HEK293 (cell line): ENCODE measurements at regions not wholly inside any gene's neighbourhood (a gene's known extent, or its start where the extent isn't known, plus 50 kb on each side); places are given as distances from the start of the nearest gene placed in this dataset.

Source experiments
- CTCF ChIA-PET: fragments of 350-600 bp; formaldehyde crosslinking; extraction: SDS; loops from one replicate; lab custom pipeline; 2021; ENCODE audit warnings: antibody characterized with exemption; lab: Yijun Ruan, JAX
- POLR2A ChIA-PET: fragments of 300-600 bp; formaldehyde crosslinking; extraction: SDS; loops from one replicate; lab custom pipeline; 2020; ENCODE audit warnings: antibody characterized with exemption, inconsistent platforms; lab: Yijun Ruan, JAX
- H3K27ac ChIP-seq: fragments of 200-500 bp; sonication (Bioruptor generic); 2 replicates; pipeline ENCODE4 v1.5.1; 2014; ENCODE audit warnings: low read depth, low read length, control low read depth, inconsistent platforms; ENCODE audit errors: extremely low read depth
- H3K36me3 ChIP-seq, 2 experiments: fragments of 200-500 bp in 1 of 2; sonication (Bioruptor generic) in 1 of 2; 1 replicate in 1 of 2; 2 replicates in 1 of 2; pipeline ENCODE4 v1.5.1; 2014 to 2017; ENCODE audit warnings: inconsistent platforms in 2 of 2, low read length in 2 of 2; ENCODE audit not compliant: control insufficient read depth in 2 of 2, insufficient read depth in 1 of 2
- H3K4me1 ChIP-seq: fragments of 200-500 bp; sonication (Bioruptor generic); 2 replicates; pipeline ENCODE4 v1.5.1; 2014; ENCODE audit warnings: mild to moderate bottlenecking, low read length, inconsistent platforms; ENCODE audit not compliant: control insufficient read depth, insufficient read depth
- H3K4me3 ChIP-seq: 2 replicates; pipeline ENCODE4 v1.5.1; 2011; ENCODE audit warnings: low read depth, mild to moderate bottlenecking, control low read depth, low read length, moderate library complexity
- H3K9me3 ChIP-seq: fragments of 200-500 bp; sonication (Bioruptor generic); 2 replicates; pipeline ENCODE4 v1.5.1; 2014; ENCODE audit warnings: low read depth, low read length, inconsistent platforms; ENCODE audit not compliant: control insufficient read depth, insufficient read depth
- BCL11B ChIP-seq: fragments of 450-650 bp; formaldehyde crosslinking; IDR thresholded peaks from 2 replicates; pipeline ENCODE4 v1.5.1; 2016; ENCODE audit warnings: low read depth, missing biosample characterization, missing genetic modification characterization
- HOXA7 ChIP-seq: sonication (generic); formaldehyde crosslinking; IDR thresholded peaks from 2 replicates; pipeline ENCODE4 v1.8.1; 2022; ENCODE audit warnings: missing genetic modification reagents, borderline replicate concordance
- MZF1 ChIP-seq: fragments of 450-650 bp; formaldehyde crosslinking; IDR thresholded peaks from 2 replicates; pipeline ENCODE4 v1.5.1; 2017; ENCODE audit warnings: missing biosample characterization, missing genetic modification characterization, borderline replicate concordance
- RBAK ChIP-seq: fragments of 450-650 bp; formaldehyde crosslinking; IDR thresholded peaks from 2 replicates; pipeline ENCODE4 v1.5.1; 2016; ENCODE audit warnings: missing biosample characterization, missing genetic modification characterization
- REST ChIP-seq: fragments of 450-650 bp; formaldehyde crosslinking; IDR thresholded peaks from 2 replicates; pipeline ENCODE4 v1.5.1; 2016; ENCODE audit warnings: missing biosample characterization, missing genetic modification characterization
- SALL2 ChIP-seq: fragments of 450-650 bp; formaldehyde crosslinking; IDR thresholded peaks from 2 replicates; pipeline ENCODE4 v1.5.0; 2017; ENCODE audit warnings: missing biosample characterization, mild to moderate bottlenecking, missing genetic modification characterization, borderline replicate concordance
- SCRT1 ChIP-seq: fragments of 450-650 bp; formaldehyde crosslinking; IDR thresholded peaks from 2 replicates; pipeline ENCODE4 v1.5.1; 2016; ENCODE audit warnings: missing biosample characterization, missing genetic modification characterization, borderline replicate concordance
- WT1 ChIP-seq: fragments of 450-650 bp; formaldehyde crosslinking; IDR thresholded peaks from 2 replicates; pipeline ENCODE4 v1.5.1; 2016; ENCODE audit warnings: missing biosample characterization, missing genetic modification characterization
- ZFHX2 ChIP-seq: fragments of 450-650 bp; formaldehyde crosslinking; conservative IDR thresholded peaks from 2 replicates; pipeline ENCODE4 v1.5.1; 2016; ENCODE audit warnings: missing biosample characterization, missing genetic modification characterization
- ZIC2 ChIP-seq: fragments of 450-650 bp; formaldehyde crosslinking; IDR thresholded peaks from 2 replicates; pipeline ENCODE4 v1.5.1; 2016; ENCODE audit warnings: missing biosample characterization, missing genetic modification characterization
- ZNF2 ChIP-seq: fragments of 450-650 bp; formaldehyde crosslinking; IDR thresholded peaks from 2 replicates; pipeline ENCODE4 v1.5.1; 2016; ENCODE audit warnings: missing biosample characterization, missing genetic modification characterization
- ZNF223 ChIP-seq: fragments of 450-650 bp; formaldehyde crosslinking; IDR thresholded peaks from 2 replicates; pipeline ENCODE4 v1.5.1; 2016; ENCODE audit warnings: missing biosample characterization, missing genetic modification characterization
- ZNF248 ChIP-seq: fragments of 450-650 bp; formaldehyde crosslinking; IDR thresholded peaks from 2 replicates; pipeline ENCODE4 v1.5.1; 2017; ENCODE audit warnings: missing biosample characterization, missing genetic modification characterization
- ZNF26 ChIP-seq: fragments of 450-650 bp; formaldehyde crosslinking; IDR thresholded peaks from 2 replicates; pipeline ENCODE4 v1.5.1; 2016; ENCODE audit warnings: missing biosample characterization, missing genetic modification characterization
- ZNF266 ChIP-seq: fragments of 450-650 bp; formaldehyde crosslinking; IDR thresholded peaks from 2 replicates; pipeline ENCODE4 v1.5.1; 2016; ENCODE audit warnings: missing biosample characterization, missing genetic modification characterization, low read depth
- ZNF341 ChIP-seq: fragments of 450-650 bp; formaldehyde crosslinking; IDR thresholded peaks from 2 replicates; pipeline ENCODE4; 2016; ENCODE audit warnings: low read depth, missing biosample characterization, missing genetic modification characterization
- ZNF423 ChIP-seq: fragments of 450-650 bp; formaldehyde crosslinking; IDR thresholded peaks from 2 replicates; pipeline ENCODE4 v1.5.1; 2016; ENCODE audit warnings: missing biosample characterization, missing genetic modification characterization
- ZNF501 ChIP-seq: fragments of 450-650 bp; formaldehyde crosslinking; IDR thresholded peaks from 2 replicates; pipeline ENCODE4 v1.5.1; 2016; ENCODE audit warnings: missing biosample characterization, missing genetic modification characterization
- ZNF549 ChIP-seq: fragments of 450-650 bp; IDR thresholded peaks from 2 replicates; pipeline ENCODE4 v1.5.1; 2018; ENCODE audit warnings: missing biosample characterization, missing genetic modification characterization, mild to moderate bottlenecking, inconsistent platforms, moderate library complexity
- ZNF558 ChIP-seq: fragments of 450-650 bp; formaldehyde crosslinking; IDR thresholded peaks from 2 replicates; pipeline ENCODE4 v1.5.1; 2016; ENCODE audit warnings: missing biosample characterization, missing genetic modification characterization
- ZNF580 ChIP-seq: fragments of 450-650 bp; formaldehyde crosslinking; IDR thresholded peaks from 2 replicates; pipeline ENCODE4 v1.5.1; 2016; ENCODE audit warnings: missing biosample characterization, missing genetic modification characterization
- ZNF645 ChIP-seq: fragments of 450-650 bp; formaldehyde crosslinking; IDR thresholded peaks from 2 replicates; pipeline ENCODE4; 2016; ENCODE audit warnings: missing biosample characterization, missing genetic modification characterization
- ZNF792 ChIP-seq: fragments of 450-650 bp; formaldehyde crosslinking; IDR thresholded peaks from 2 replicates; pipeline ENCODE4 v1.5.1; 2016; ENCODE audit warnings: missing biosample characterization, missing genetic modification characterization
- ZNF830 ChIP-seq: fragments of 450-650 bp; IDR thresholded peaks from 2 replicates; pipeline ENCODE4 v1.5.0; 2018; ENCODE audit warnings: missing biosample characterization, missing genetic modification characterization, low read depth, mild to moderate bottlenecking, moderate library complexity
- TF ChIP-seq, protein P1 (sequence below): fragments of 450-650 bp; formaldehyde crosslinking; IDR thresholded peaks from 2 replicates; pipeline ENCODE4 v1.5.1; 2016; ENCODE audit warnings: missing biosample characterization, missing genetic modification characterization
- TF ChIP-seq, protein P2 (sequence below): fragments of 450-650 bp; formaldehyde crosslinking; IDR thresholded peaks from 2 replicates; pipeline ENCODE4 v1.5.1; 2016; ENCODE audit warnings: missing biosample characterization, missing genetic modification characterization

GRCh38 chr2:49294225-49294624 lies 139.9 kb upstream of the FSHR start:
- Histone ChIP-seq H3K27ac (no peak overlapping the region), H3K4me1 (no peaks in the 10 kb centered on the region), H3K9me3 (no peaks in the 10 kb centered on the region), H3K4me3 (no peak overlapping the region), H3K36me3 (no peaks in the 10 kb centered on the region)
- POLR2A ChIA-PET, result no interaction called here
- no peak for TF ChIP-seq ZNF645 (tag by site-specific recombination)
- no peak for TF ChIP-seq ZNF223 (tag by site-specific recombination)
- no peak for TF ChIP-seq ZIC2
- TF ChIP-seq, protein P1, sequence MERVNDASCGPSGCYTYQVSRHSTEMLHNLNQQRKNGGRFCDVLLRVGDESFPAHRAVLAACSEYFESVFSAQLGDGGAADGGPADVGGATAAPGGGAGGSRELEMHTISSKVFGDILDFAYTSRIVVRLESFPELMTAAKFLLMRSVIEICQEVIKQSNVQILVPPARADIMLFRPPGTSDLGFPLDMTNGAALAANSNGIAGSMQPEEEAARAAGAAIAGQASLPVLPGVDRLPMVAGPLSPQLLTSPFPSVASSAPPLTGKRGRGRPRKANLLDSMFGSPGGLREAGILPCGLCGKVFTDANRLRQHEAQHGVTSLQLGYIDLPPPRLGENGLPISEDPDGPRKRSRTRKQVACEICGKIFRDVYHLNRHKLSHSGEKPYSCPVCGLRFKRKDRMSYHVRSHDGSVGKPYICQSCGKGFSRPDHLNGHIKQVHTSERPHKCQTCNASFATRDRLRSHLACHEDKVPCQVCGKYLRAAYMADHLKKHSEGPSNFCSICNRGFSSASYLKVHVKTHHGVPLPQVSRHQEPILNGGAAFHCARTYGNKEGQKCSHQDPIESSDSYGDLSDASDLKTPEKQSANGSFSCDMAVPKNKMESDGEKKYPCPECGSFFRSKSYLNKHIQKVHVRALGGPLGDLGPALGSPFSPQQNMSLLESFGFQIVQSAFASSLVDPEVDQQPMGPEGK (tag by site-specific recombination), result no peak
- no peak for TF ChIP-seq ZFHX2
- TF ChIP-seq ZNF792 (tag by site-specific recombination), result no peak
- no peak for TF ChIP-seq SALL2 (tag by site-specific recombination)
- TF ChIP-seq ZNF248 (tag by site-specific recombination), result no peak
- no peak for TF ChIP-seq ZNF341 (tag by site-specific recombination)
- TF ChIP-seq BCL11B (tag by site-specific recombination), result no peak
- no peak for TF ChIP-seq ZNF558
- TF ChIP-seq ZNF423 (tag by site-specific recombination), result no peak
- TF ChIP-seq ZNF266 (tag by site-specific recombination), result no peak
- no peak for TF ChIP-seq ZNF26 (tag by site-specific recombination)
- no peak for TF ChIP-seq MZF1 (tag by site-specific recombination)
- no peak for TF ChIP-seq WT1 (tag by site-specific recombination)
- CTCF ChIA-PET, result interaction anchor here (0.6 kb wide), 1 partner anchor 762 kb away, joined by 4 read pairs; no protein-coding TSS in a partner anchor

DNA sequence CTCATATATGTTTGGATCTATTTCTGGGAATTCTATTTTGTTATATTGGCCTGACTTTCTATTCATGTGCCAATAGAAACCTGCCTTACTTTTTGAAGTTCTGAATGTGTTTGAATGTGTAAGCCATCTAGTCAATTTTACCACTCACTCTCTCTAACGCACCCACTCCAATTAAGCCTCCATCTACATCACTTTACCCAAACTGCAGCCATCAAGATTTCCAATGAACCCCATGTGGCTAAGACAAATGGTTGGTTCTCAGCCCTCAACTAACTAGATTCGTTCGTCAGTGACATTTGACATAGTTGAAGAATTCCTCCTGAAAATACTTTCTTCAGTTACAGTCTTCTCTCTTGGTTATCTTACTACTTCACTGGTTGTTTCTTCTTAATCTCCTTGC lies 137.3 kb upstream of the FSHR start:
- POLR2A ChIA-PET, result no interaction called here
- CTCF ChIA-PET, result no interaction called here
- H3K4me3 ChIP-seq, result no peak overlapping the region
- H3K27ac ChIP-seq, result no peak overlapping the region
- no peaks in the 10 kb centered on the region for H3K4me1 ChIP-seq
- H3K9me3 ChIP-seq, result no peaks in the 10 kb centered on the region
- H3K36me3 ChIP-seq, result no peaks in the 10 kb centered on the region
- TF ChIP-seq ZNF2 (tag by site-specific recombination), result no peak
- no peak for TF ChIP-seq ZNF580
- TF ChIP-seq RBAK (tag by site-specific recombination), result no peak
- no peak for TF ChIP-seq BCL11B (tag by site-specific recombination)
- TF ChIP-seq HOXA7, result no peak
- TF ChIP-seq SCRT1 (tag by site-specific recombination), result no peak
- no peak for TF ChIP-seq REST (tag by site-specific recombination)
- no peak for TF ChIP-seq ZNF423 (tag by site-specific recombination)
- no peak for TF ChIP-seq ZNF830 (tag by site-specific recombination)
- TF ChIP-seq ZNF501 (tag by site-specific recombination), result no peak
- TF ChIP-seq, protein P2, sequence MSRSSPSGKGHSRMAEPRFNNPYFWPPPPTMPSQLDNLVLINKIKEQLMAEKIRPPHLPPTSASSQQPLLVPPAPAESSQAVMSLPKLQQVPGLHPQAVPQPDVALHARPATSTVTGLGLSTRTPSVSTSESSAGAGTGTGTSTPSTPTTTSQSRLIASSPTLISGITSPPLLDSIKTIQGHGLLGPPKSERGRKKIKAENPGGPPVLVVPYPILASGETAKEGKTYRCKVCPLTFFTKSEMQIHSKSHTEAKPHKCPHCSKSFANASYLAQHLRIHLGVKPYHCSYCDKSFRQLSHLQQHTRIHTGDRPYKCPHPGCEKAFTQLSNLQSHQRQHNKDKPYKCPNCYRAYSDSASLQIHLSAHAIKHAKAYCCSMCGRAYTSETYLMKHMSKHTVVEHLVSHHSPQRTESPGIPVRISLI, result no peak
- no peak for TF ChIP-seq ZNF549 (tag by site-specific recombination)
